ENCODE measurements at regions not wholly inside any gene's neighbourhood (a gene's known extent, or its start where the extent isn't known, plus 50 kb on each side); places are given as distances from the start of the nearest gene placed in this dataset.
"Not testable (repeated sequence)": the region's sequence is repeated elsewhere in the genome, so short reads cannot be mapped to it uniquely, and the experiment has no call there.

DNA sequence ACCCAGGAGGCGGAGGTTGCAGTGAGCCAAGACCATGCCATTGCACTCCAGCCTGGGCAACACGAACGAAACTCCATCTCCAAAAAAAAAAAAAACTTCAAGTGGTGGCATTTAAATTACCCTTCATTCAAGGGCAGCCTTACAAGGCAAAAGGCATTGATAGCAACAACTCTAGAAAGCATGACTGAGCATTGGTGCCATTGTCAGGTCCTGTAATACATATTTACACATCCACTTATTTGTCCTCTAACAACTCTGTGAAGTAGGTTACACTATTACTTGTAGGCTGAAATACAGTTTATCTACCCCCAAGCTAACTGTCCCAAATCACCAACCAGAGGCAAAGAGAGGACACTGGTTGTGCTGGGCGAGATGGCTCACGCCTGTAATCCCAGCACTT lies 52.7 kb upstream of the LARP1 start:
- Histone ChIP-seq H3K27me3 (replicated peaks; ENCODE audit: control insufficient read depth, insufficient read depth, low read length) (no peaks in the 10 kb centered on the region), H3K4me1 (ENCODE audit: control insufficient read depth, insufficient read depth, low read length) (peaks cover 12% of the 10 kb centered on the region)
- DNase-seq (ENCODE audit: low read depth): no peak

DNA sequence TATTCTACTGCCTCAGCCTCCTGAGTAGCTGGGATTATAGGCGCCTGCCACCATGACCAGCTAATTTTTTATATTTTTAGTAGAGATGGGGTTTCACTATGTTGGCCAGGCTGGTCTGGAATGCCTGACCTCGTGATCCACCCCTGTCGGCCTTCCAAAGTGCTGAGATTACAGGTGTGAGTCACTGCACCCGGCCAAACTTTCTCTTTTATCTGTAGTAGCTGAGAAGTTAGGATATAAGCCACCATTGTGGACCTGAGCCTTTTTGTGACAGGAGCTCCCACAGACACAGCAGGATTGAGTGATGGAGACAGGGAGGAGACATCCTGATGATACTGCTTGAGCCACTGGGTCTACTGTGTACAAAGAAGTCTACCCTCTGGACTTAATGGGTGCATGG lies 53.5 kb upstream of the LARP1 start:
- not testable (repeated sequence) for H3K9me3 ChIP-seq (ENCODE audit: control insufficient read depth, low read length); H3K27me3 ChIP-seq (replicated peaks; ENCODE audit: control insufficient read depth, insufficient read depth, low read length); H3K9ac ChIP-seq (ENCODE audit: low read length); H3K36me3 ChIP-seq (ENCODE audit: control insufficient read depth, insufficient read depth, low read length, severe bottlenecking); H3K4me3 ChIP-seq (ENCODE audit: low read length); DNase-seq (ENCODE audit: low read depth)
- peaks cover 12% of the 10 kb centered on the region for H3K4me1 ChIP-seq (ENCODE audit: control insufficient read depth, insufficient read depth, low read length)

More for the DNA sequence above, 52.7 kb upstream of the LARP1 start:
- Histone ChIP-seq H3K9me3 (ENCODE audit: control insufficient read depth, low read length) (no peaks in the 10 kb centered on the region), H3K9ac (ENCODE audit: low read length) (no peak overlapping the region), H3K36me3 (ENCODE audit: control insufficient read depth, insufficient read depth, low read length, severe bottlenecking) (no peaks in the 10 kb centered on the region), H3K4me3 (ENCODE audit: low read length) (no peak overlapping the region)

- Histone ChIP-seq H3K4me1 (ENCODE audit: control insufficient read depth, insufficient read depth, low read length) (peaks cover 12% of the 10 kb centered on the region), H3K9ac (ENCODE audit: low read length) (no peak overlapping the region), H3K27me3 (replicated peaks; ENCODE audit: control insufficient read depth, insufficient read depth, low read length) (no peaks in the 10 kb centered on the region), H3K9me3 (ENCODE audit: control insufficient read depth, low read length) (no peaks in the 10 kb centered on the region), H3K4me3 (ENCODE audit: low read length) (no peak overlapping the region), H3K36me3 (ENCODE audit: control insufficient read depth, insufficient read depth, low read length, severe bottlenecking) (no peaks in the 10 kb centered on the region)
- no peak for DNase-seq (ENCODE audit: low read depth)
Observed at GRCh38 chr5:154701181-154701580, 54.0 kb upstream of the LARP1 start.

DNA sequence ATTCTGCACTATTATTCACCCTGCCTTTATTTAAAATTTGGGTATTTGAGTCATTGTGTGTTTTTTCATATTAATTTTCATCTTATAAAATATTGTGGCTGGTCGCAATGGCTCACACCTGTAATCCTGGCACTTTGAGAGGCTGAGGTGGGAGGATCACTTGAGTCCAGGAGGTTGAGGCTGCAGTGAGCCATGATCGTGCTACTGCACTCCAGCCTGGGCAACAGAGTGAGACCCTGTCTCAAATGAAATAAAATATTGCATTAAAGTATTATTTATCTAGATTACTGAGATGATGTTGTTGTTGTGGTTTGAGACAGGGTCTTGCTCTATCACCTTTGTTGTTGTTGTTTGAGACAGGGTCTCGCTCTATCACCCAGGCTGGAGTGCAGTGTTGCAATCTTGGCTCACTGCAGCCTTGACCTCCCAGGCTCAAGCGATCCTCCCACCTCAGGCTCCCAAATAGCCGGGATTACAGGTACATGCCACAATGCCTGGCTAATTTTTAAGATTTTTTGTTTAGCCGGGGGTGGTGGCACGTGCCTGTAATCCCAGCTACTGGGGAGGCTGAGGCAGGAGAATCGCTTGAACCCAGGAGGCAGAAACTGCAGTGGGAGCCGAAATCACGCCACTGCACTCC lies 54.8 kb upstream of the LARP1 start:
- H3K27me3 ChIP-seq (replicated peaks; ENCODE audit: control insufficient read depth, insufficient read depth, low read length); DNase-seq (ENCODE audit: low read depth); H3K9me3 ChIP-seq (ENCODE audit: control insufficient read depth, low read length); H3K4me3 ChIP-seq (ENCODE audit: low read length); H3K9ac ChIP-seq (ENCODE audit: low read length); H3K36me3 ChIP-seq (ENCODE audit: control insufficient read depth, insufficient read depth, low read length, severe bottlenecking): not testable (repeated sequence)
- H3K4me1 ChIP-seq (ENCODE audit: control insufficient read depth, insufficient read depth, low read length): peaks cover 12% of the 10 kb centered on the region

GRCh38 chr5:154698763-154699162 lies 56.4 kb upstream of the LARP1 start:
- Histone ChIP-seq H3K27me3 (replicated peaks; ENCODE audit: control insufficient read depth, insufficient read depth, low read length) (no peaks in the 10 kb centered on the region), H3K4me3 (ENCODE audit: low read length) (peak overlapping the region; percentile 1), H3K9ac (ENCODE audit: low read length) (no peak overlapping the region), H3K36me3 (ENCODE audit: control insufficient read depth, insufficient read depth, low read length, severe bottlenecking) (no peaks in the 10 kb centered on the region), H3K9me3 (ENCODE audit: control insufficient read depth, low read length) (no peaks in the 10 kb centered on the region), H3K4me1 (ENCODE audit: control insufficient read depth, insufficient read depth, low read length) (peaks cover 12% of the 10 kb centered on the region)
- DNase-seq (ENCODE audit: low read depth): no peak

DNA sequence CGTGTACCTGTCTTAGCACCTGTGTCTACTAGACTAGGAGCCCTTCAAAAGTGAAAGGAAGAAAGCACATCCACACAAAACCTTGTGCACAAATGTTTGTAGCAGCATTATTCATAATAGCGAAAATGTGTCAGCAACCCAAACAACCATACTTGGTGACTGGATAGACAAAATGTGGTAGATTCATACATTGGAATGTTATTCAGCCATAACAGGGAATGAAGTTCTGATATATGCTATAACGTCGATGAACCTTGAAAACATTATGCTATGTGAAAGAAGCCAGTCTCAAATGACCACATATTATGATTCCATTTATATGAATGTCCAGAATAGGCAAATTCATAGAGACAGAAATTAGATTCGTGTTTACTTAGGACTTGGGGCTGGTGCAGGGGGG lies 57.8 kb upstream of the LARP1 start:
- H3K9me3 ChIP-seq (ENCODE audit: control insufficient read depth, low read length): no peaks in the 10 kb centered on the region
- H3K27me3 ChIP-seq (replicated peaks; ENCODE audit: control insufficient read depth, insufficient read depth, low read length): no peaks in the 10 kb centered on the region
- peaks cover 16% of the 10 kb centered on the region for H3K4me1 ChIP-seq (ENCODE audit: control insufficient read depth, insufficient read depth, low read length)
- no peak overlapping the region for H3K4me3 ChIP-seq (ENCODE audit: low read length)
- no peak overlapping the region for H3K9ac ChIP-seq (ENCODE audit: low read length)
- no peaks in the 10 kb centered on the region for H3K36me3 ChIP-seq (ENCODE audit: control insufficient read depth, insufficient read depth, low read length, severe bottlenecking)
- DNase-seq (ENCODE audit: low read depth): peak; percentile 19

- DNase-seq (ENCODE audit: low read depth): no peak
- H3K4me3 ChIP-seq (ENCODE audit: low read length): no peak overlapping the region
- H3K9me3 ChIP-seq (ENCODE audit: control insufficient read depth, low read length): no peaks in the 10 kb centered on the region
- H3K27me3 ChIP-seq (replicated peaks; ENCODE audit: control insufficient read depth, insufficient read depth, low read length): no peaks in the 10 kb centered on the region
- no peak overlapping the region for H3K9ac ChIP-seq (ENCODE audit: low read length)
- H3K36me3 ChIP-seq (ENCODE audit: control insufficient read depth, insufficient read depth, low read length, severe bottlenecking): no peaks in the 10 kb centered on the region
- peaks cover 20% of the 10 kb centered on the region for H3K4me1 ChIP-seq (ENCODE audit: control insufficient read depth, insufficient read depth, low read length)
Observed at GRCh38 chr5:154696891-154697290, 58.3 kb upstream of the LARP1 start.

DNA sequence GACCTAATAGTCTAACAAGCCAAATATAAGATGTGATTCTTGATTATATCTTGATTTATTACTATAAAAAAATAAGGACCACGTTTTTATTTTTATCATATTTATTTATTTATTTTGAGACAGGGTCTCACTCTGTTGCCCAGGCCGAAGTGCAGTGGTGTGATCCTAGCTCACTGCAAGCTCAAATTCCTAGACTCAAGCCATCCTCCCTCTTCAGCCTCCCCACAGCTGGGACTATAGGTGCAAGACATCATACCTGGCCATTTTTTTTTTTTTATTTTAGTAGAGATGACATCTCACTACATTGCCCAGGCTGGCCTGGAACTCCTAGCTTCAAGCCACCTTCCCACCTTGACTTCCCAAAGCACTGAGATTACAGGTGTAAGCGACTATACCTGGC lies 61.0 kb upstream of the LARP1 start:
- Histone ChIP-seq H3K27me3 (replicated peaks; ENCODE audit: control insufficient read depth, insufficient read depth, low read length) (no peaks in the 10 kb centered on the region), H3K9me3 (ENCODE audit: control insufficient read depth, low read length) (no peaks in the 10 kb centered on the region), H3K36me3 (ENCODE audit: control insufficient read depth, insufficient read depth, low read length, severe bottlenecking) (no peaks in the 10 kb centered on the region), H3K4me1 (ENCODE audit: control insufficient read depth, insufficient read depth, low read length) (peaks cover 24% of the 10 kb centered on the region), H3K9ac (ENCODE audit: low read length) (no peak overlapping the region), H3K4me3 (ENCODE audit: low read length) (no peak overlapping the region)
- no peak for DNase-seq (ENCODE audit: low read depth)

DNA sequence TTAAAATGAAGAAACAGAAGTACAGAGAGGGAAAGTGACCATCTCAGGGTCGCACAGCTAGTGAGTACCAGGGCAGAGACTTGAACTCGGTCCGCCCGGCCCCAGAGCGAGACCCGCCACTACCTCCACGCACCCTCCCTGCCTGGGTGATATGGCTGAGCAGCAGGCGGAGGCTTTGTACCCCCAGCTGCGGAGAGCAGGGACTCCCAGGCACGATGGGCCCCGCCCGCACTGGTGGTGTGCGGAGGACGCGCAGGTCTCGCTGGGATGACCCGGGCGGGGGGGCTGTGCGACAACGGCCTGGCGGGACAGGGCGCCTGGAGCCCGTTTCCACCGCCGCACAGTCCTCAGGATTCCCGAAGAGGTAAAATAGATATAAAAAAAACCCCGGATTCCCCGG lies 64.7 kb upstream of the LARP1 start:
- peaks cover 17% of the 10 kb centered on the region for H3K4me1 ChIP-seq (ENCODE audit: control insufficient read depth, insufficient read depth, low read length)
- H3K4me3 ChIP-seq (ENCODE audit: low read length): no peak overlapping the region
- H3K27me3 ChIP-seq (replicated peaks; ENCODE audit: control insufficient read depth, insufficient read depth, low read length): no peaks in the 10 kb centered on the region
- DNase-seq (ENCODE audit: low read depth): no peak
- no peaks in the 10 kb centered on the region for H3K36me3 ChIP-seq (ENCODE audit: control insufficient read depth, insufficient read depth, low read length, severe bottlenecking)
- H3K9ac ChIP-seq (ENCODE audit: low read length): no peak overlapping the region
- H3K9me3 ChIP-seq (ENCODE audit: control insufficient read depth, low read length): peaks cover 12% of the 10 kb centered on the region

- H3K36me3 ChIP-seq (ENCODE audit: control insufficient read depth, insufficient read depth, low read length, severe bottlenecking): no peaks in the 10 kb centered on the region
- no peak for DNase-seq (ENCODE audit: low read depth)
Observed at GRCh38 chr5:154686490-154686889, 68.7 kb upstream of the LARP1 start.

DNA sequence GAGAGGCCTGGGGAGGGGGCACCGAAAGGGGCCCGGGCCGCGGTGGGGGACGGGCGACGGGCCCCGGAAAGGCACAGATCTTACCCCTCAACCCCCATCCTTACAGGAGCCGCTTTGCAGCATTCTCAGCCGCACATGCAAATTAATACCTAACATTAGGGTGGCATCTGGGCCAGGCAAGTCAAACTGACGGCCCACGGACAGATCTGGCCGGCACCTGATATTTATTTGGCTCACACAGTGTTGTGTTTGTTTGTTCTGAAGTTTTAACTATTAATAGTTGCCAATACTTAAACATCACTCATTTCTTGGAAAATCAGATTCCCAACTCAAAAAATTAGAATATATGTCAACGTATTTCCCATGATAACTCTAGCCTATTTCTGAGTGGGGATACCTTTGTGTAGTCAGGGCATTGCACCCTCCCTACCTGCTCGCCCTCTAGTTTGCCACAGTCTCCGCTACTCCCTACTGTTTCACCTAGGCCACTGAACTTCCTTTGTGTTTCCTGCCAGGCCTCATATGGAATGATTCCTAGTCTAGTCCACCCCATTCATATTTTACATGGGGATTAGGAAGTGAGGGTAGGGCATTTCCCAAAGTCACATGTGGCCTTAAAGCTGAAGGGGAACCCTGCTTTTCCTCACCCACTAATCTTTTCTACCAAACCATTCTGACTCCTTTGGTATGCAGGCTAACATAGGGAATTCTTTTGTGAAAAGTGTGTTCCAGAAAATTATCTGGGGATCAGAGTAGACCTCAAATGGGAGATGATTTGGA lies 71.9 kb upstream of the LARP1 start:
- H3K4me1 ChIP-seq (ENCODE audit: control insufficient read depth, insufficient read depth, low read length): peaks cover 20% of the 10 kb centered on the region
- H3K4me3 ChIP-seq (ENCODE audit: low read length): peak overlapping the region; percentile 85
- H3K9me3 ChIP-seq (ENCODE audit: control insufficient read depth, low read length): peaks cover 12% of the 10 kb centered on the region
- no peak for DNase-seq (ENCODE audit: low read depth)
- no peaks in the 10 kb centered on the region for H3K36me3 ChIP-seq (ENCODE audit: control insufficient read depth, insufficient read depth, low read length, severe bottlenecking)
- H3K9ac ChIP-seq (ENCODE audit: low read length): peak overlapping the region; percentile 87
- H3K27me3 ChIP-seq (replicated peaks; ENCODE audit: control insufficient read depth, insufficient read depth, low read length): no peaks in the 10 kb centered on the region

More at GRCh38 chr5:154686490-154686889, 68.7 kb upstream of the LARP1 start:
- H3K9ac ChIP-seq (ENCODE audit: low read length): no peak overlapping the region
- no peak overlapping the region for H3K4me3 ChIP-seq (ENCODE audit: low read length)
- H3K4me1 ChIP-seq (ENCODE audit: control insufficient read depth, insufficient read depth, low read length): peaks cover 24% of the 10 kb centered on the region
- H3K27me3 ChIP-seq (replicated peaks; ENCODE audit: control insufficient read depth, insufficient read depth, low read length): no peaks in the 10 kb centered on the region
- H3K9me3 ChIP-seq (ENCODE audit: control insufficient read depth, low read length): peaks cover 12% of the 10 kb centered on the region

All from adipocyte (in vitro differentiated cells).